ENCODE measurements at regions not wholly inside any gene's neighbourhood (a gene's known extent, or its start where the extent isn't known, plus 50 kb on each side); places are given as distances from the start of the nearest gene placed in this dataset.

GRCh38 chr12:115852054-115852453 lies 425.4 kb downstream of the MED13L start:
- no peak overlapping the region for H3K4me3 ChIP-seq
- FAIRE-seq, result no peak
- ATAC-seq, result no peak
- H3K9me3 ChIP-seq, result peaks cover 18% of the 10 kb centered on the region; the same call in 2 of the 3 replicates
- H3K4me2 ChIP-seq, result no peak overlapping the region
- CTCF ChIA-PET, result interaction anchor here (1.1 kb wide), 2 partner anchors 15 to 1985 kb away, joined by 3 read pairs; no protein-coding TSS in a partner anchor
- H3K4me1 ChIP-seq, result no peaks in the 10 kb centered on the region
- TF ChIP-seq MAZ (IDR thresholded peaks at IDR 0.05; ENCODE audit: borderline replicate concordance, low read depth, low read length) (no peak), NPAS2 (CRISPR knock-in tag; IDR thresholded peaks at IDR 0.05; ENCODE audit: borderline replicate concordance) (no peak), HOXB13 (CRISPR knock-in tag; IDR thresholded peaks at IDR 0.05; ENCODE audit: low read depth) (no peak), ZC3H11A (IDR thresholded peaks at IDR 0.05) (no peak), NFE2L2 (conservative IDR thresholded peaks at IDR 0.05; ENCODE audit: low read length) (no peak), CEBPB (IDR thresholded peaks at IDR 0.05) (no peak), ELK1 (IDR thresholded peaks at IDR 0.05; ENCODE audit: low read depth, low read length) (no peak), HOXB5 (CRISPR knock-in tag; IDR thresholded peaks at IDR 0.05) (no peak), RARB (CRISPR knock-in tag; IDR thresholded peaks at IDR 0.05) (no peak), HEYL (CRISPR knock-in tag; IDR thresholded peaks at IDR 0.05) (no peak), CTCF (IDR thresholded peaks at IDR 0.05) (no peak)
- TF ChIP-seq, protein P1, sequence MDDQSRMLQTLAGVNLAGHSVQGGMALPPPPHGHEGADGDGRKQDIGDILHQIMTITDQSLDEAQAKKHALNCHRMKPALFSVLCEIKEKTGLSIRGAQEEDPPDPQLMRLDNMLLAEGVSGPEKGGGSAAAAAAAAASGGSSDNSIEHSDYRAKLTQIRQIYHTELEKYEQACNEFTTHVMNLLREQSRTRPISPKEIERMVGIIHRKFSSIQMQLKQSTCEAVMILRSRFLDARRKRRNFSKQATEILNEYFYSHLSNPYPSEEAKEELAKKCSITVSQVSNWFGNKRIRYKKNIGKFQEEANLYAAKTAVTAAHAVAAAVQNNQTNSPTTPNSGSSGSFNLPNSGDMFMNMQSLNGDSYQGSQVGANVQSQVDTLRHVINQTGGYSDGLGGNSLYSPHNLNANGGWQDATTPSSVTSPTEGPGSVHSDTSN (IDR thresholded peaks at IDR 0.05), result no peak
- no peak overlapping the region for H3K27ac ChIP-seq
- WGBS (ENCODE audit: missing lambda C conversion rate), result 86% methylated on average over 1 of the region's 1 CpG
- DNase-seq (ENCODE audit: low read depth in 1 of 2, low spot score in 1 of 2), result no peak
- POLR2A ChIA-PET, result no interaction called here

GRCh38 chr12:115850957-115851356 lies 426.5 kb downstream of the MED13L start:
- H3K9me3 ChIP-seq, result peaks cover 18% of the 10 kb centered on the region; the same call in 2 of the 3 replicates
- DNase-seq (ENCODE audit: low read depth in 1 of 2, low spot score in 1 of 2) (no peak), FAIRE-seq (no peak), ATAC-seq (no peak)
- no peak overlapping the region for H3K4me2 ChIP-seq
- CTCF ChIA-PET, result interaction anchor here (1.1 kb wide), 1 partner anchor 1986 kb away, joined by 3 read pairs; no protein-coding TSS in a partner anchor
- TF ChIP-seq ZNF302 (CRISPR knock-in tag; IDR thresholded peaks at IDR 0.05), result no peak
- TF ChIP-seq ESRRA (IDR thresholded peaks at IDR 0.05; ENCODE audit: borderline replicate concordance, low read length), result no peak
- TF ChIP-seq FOSB (CRISPR knock-in tag; IDR thresholded peaks at IDR 0.05), result no peak
- TF ChIP-seq EP300 (IDR thresholded peaks at IDR 0.05), result no peak
- no peak for TF ChIP-seq CBX2 (IDR thresholded peaks at IDR 0.05; ENCODE audit: borderline replicate concordance, low read depth)
- TF ChIP-seq, protein P2, sequence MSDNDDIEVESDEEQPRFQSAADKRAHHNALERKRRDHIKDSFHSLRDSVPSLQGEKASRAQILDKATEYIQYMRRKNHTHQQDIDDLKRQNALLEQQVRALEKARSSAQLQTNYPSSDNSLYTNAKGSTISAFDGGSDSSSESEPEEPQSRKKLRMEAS (IDR thresholded peaks at IDR 0.05), result no peak
- TF ChIP-seq POLR2A (IDR thresholded peaks at IDR 0.05; ENCODE audit: low read length), result no peak
- WGBS (ENCODE audit: missing lambda C conversion rate), result 68% methylated on average over 1 of the region's 1 CpG
- POLR2A ChIA-PET, result no interaction called here
- no peak overlapping the region for H3K4me3 ChIP-seq
- no peaks in the 10 kb centered on the region for H3K4me1 ChIP-seq
- no peak overlapping the region for H3K27ac ChIP-seq

DNA sequence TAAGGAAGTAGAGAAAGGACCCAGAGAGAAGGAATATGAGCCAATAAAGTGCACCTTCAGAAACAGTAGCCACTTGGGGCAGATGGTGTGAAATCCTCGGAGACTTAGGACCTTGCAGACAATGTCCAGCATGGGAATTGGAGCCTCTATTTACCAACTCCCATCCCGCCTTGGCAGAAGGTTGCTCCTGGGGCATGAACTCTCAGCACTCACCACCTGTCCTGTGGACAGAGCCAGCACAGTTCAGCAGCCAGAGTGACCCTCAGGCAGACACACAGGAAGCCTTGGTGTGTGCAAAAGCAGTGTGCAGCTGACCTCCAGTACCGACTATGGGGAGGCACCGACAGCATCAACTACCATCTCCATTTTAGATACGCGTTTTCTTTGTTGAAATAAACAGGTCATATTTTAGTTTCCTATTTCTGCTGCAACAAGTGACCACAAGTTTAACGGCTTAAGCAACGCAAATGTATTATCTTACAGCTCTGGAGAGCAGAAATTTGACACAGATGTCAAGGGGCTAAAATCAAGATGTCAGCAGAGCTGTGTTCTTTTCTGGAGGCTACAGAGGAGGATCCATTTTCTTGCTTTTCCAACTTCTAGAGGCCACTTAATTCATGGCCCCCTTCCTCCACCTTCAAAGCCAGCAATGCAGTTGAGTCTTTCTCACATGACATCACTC lies 428.1 kb downstream of the MED13L start:
- no peak overlapping the region for H3K4me3 ChIP-seq
- peaks cover 18% of the 10 kb centered on the region; the same call in 2 of the 3 replicates for H3K9me3 ChIP-seq
- WGBS (ENCODE audit: missing lambda C conversion rate), result 46% methylated on average over 8 of the region's 8 CpGs
- no peak overlapping the region for H3K27ac ChIP-seq
- H3K4me1 ChIP-seq, result no peaks in the 10 kb centered on the region
- ATAC-seq, result no peak
- ChIA-PET CTCF (no interaction called here), POLR2A (no interaction called here)
- TF ChIP-seq NR3C1 (IDR thresholded peaks at IDR 0.05), result no peak
- TF ChIP-seq HOXA7 (CRISPR knock-in tag; IDR thresholded peaks at IDR 0.05), result no peak
- TF ChIP-seq CBX2 (IDR thresholded peaks at IDR 0.05; ENCODE audit: borderline replicate concordance, low read depth), result no peak
- TF ChIP-seq KDM1A (IDR thresholded peaks at IDR 0.05; ENCODE audit: low read depth), result no peak
- TF ChIP-seq, protein P1 (IDR thresholded peaks at IDR 0.05), result no peak
- TF ChIP-seq ZNF302 (CRISPR knock-in tag; IDR thresholded peaks at IDR 0.05), result no peak
- no peak for TF ChIP-seq FOXS1 (CRISPR knock-in tag; IDR thresholded peaks at IDR 0.05)
- no peak for TF ChIP-seq BHLHE40 (IDR thresholded peaks at IDR 0.05; ENCODE audit: low read depth, low read length)
- TF ChIP-seq MAFK (IDR thresholded peaks at IDR 0.05; ENCODE audit: partially characterized antibody), result no peak
- TF ChIP-seq RNF2 (IDR thresholded peaks at IDR 0.05; ENCODE audit: borderline replicate concordance, low read depth), result no peak
- H3K4me2 ChIP-seq, result no peak overlapping the region
- no peak for FAIRE-seq
- no peak for DNase-seq (ENCODE audit: low read depth in 1 of 2, low spot score in 1 of 2)

Measured in A549 (cell line).